ENCODE measurements at regions not wholly inside any gene's neighbourhood (a gene's known extent, or its start where the extent isn't known, plus 50 kb on each side); places are given as distances from the start of the nearest gene placed in this dataset.

- no peaks in the 10 kb centered on the region for H3K4me1 ChIP-seq (ENCODE audit: control insufficient read depth in 2 of 2, insufficient read depth in 2 of 2, low read length in 2 of 2)
- no peak overlapping the region for H3K9ac ChIP-seq (ENCODE audit: low read length)
- H3K4me3 Mint-ChIP-seq: no peak overlapping the region
- H3K27ac ChIP-seq (ENCODE audit: low read length in 2 of 2): no peak overlapping the region
- intact Hi-C loops (cut with micrococcal nuclease): no loop called here
- no CpG with 5 or more reads among the region's 3 CpGs for WGBS (ENCODE audit: insufficient coverage)
- no peak for TF ChIP-seq CTCF (IDR thresholded peaks at IDR 0.05)
- no peak for TF ChIP-seq EZH2 (IDR thresholded peaks at IDR 0.05; ENCODE audit: borderline replicate concordance, insufficient read depth, low read depth, low read length, poor library complexity, severe bottlenecking)
- H2AFZ ChIP-seq (ENCODE audit: insufficient read depth, low read depth, low read length, poor library complexity, severe bottlenecking): no peak overlapping the region
- ChIA-PET CTCF (no interaction called here), POLR2A (no interaction called here)
- DNase-seq: no peak
- no peak overlapping the region for H3K4me2 ChIP-seq (replicated peaks; ENCODE audit: low read depth, low read length, poor library complexity, severe bottlenecking)
- no peaks in the 10 kb centered on the region for H3K27me3 ChIP-seq (replicated peaks in 1 of 4; ENCODE audit: control extremely low read depth in 1 of 4, control insufficient read depth in 3 of 4, insufficient read depth in 4 of 4, low read length in 3 of 4)
- H3K27ac Mint-ChIP-seq: no peak overlapping the region
- H3K36me3 ChIP-seq (replicated peaks in 1 of 2; ENCODE audit: control extremely low read depth in 1 of 2, control insufficient read depth in 1 of 2, extremely low read depth in 1 of 2, insufficient read depth in 2 of 2, low read length in 1 of 2): no peaks in the 10 kb centered on the region
- H3K27me3 Mint-ChIP-seq: no peaks in the 10 kb centered on the region
- no peak overlapping the region for H3K4me3 ChIP-seq (ENCODE audit: control extremely low read depth in 1 of 5, extremely low read depth in 1 of 5, insufficient read depth in 1 of 5, low read depth in 2 of 5, low read length in 4 of 5)
- no peaks in the 10 kb centered on the region for H3K4me1 Mint-ChIP-seq
- H3K9me3 Mint-ChIP-seq (ENCODE audit: insufficient read depth): peaks cover 6% of the 10 kb centered on the region
- H3K79me2 ChIP-seq (ENCODE audit: control insufficient read depth, insufficient read depth, low read length): no peaks in the 10 kb centered on the region
- H3K9me3 ChIP-seq (ENCODE audit: control extremely low read depth in 1 of 3, control insufficient read depth in 2 of 3, insufficient read depth in 1 of 3, low read length in 2 of 3): peaks cover 0 to 15% (median 4%) of the 10 kb centered on the region in 3 donors
- ATAC-seq (ENCODE audit: low read depth): no peak
- H4K20me1 ChIP-seq (ENCODE audit: control insufficient read depth, insufficient read depth, low read length, poor library complexity, severe bottlenecking): no peaks in the 10 kb centered on the region
Measured at GRCh38 chr12:127435439-127435838, 831.5 kb upstream of the TMEM132C start.

- ATAC-seq (ENCODE audit: low read depth) (no peak), DNase-seq (no peak)
- no peak overlapping the region for H3K27ac Mint-ChIP-seq
Measured at GRCh38 chr12:127438512-127439244, 828.3 kb upstream of the TMEM132C start.

More at GRCh38 chr12:127438512-127439244, 828.3 kb upstream of the TMEM132C start:
- 88% methylated on average over 1 of the region's 3 CpGs for WGBS (ENCODE audit: insufficient coverage)
- intact Hi-C loops (cut with micrococcal nuclease): no loop called here
- Histone ChIP-seq H3K27me3 (replicated peaks in 1 of 4; ENCODE audit: control extremely low read depth in 1 of 4, control insufficient read depth in 3 of 4, insufficient read depth in 4 of 4, low read length in 3 of 4) (no peaks in the 10 kb centered on the region), H2AFZ (ENCODE audit: insufficient read depth, low read depth, low read length, poor library complexity, severe bottlenecking) (no peak overlapping the region), H3K4me2 (replicated peaks; ENCODE audit: low read depth, low read length, poor library complexity, severe bottlenecking) (no peak overlapping the region), H4K20me1 (ENCODE audit: control insufficient read depth, insufficient read depth, low read length, poor library complexity, severe bottlenecking) (no peaks in the 10 kb centered on the region), H3K4me1 (ENCODE audit: control insufficient read depth in 2 of 2, insufficient read depth in 2 of 2, low read length in 2 of 2) (no peaks in the 10 kb centered on the region), H3K9me3 (ENCODE audit: control extremely low read depth in 1 of 3, control insufficient read depth in 2 of 3, insufficient read depth in 1 of 3, low read length in 2 of 3) (peaks cover 0 to 10% (median 4%) of the 10 kb centered on the region in 3 donors), H3K27ac (ENCODE audit: low read length in 2 of 2) (no peak overlapping the region), H3K79me2 (ENCODE audit: control insufficient read depth, insufficient read depth, low read length) (no peaks in the 10 kb centered on the region), H3K9ac (ENCODE audit: low read length) (no peak overlapping the region), H3K36me3 (replicated peaks in 1 of 2; ENCODE audit: control extremely low read depth in 1 of 2, control insufficient read depth in 1 of 2, extremely low read depth in 1 of 2, insufficient read depth in 2 of 2, low read length in 1 of 2) (no peaks in the 10 kb centered on the region), H3K4me3 (ENCODE audit: control extremely low read depth in 1 of 5, extremely low read depth in 1 of 5, insufficient read depth in 1 of 5, low read depth in 2 of 5, low read length in 4 of 5) (no peak overlapping the region)
- Mint-ChIP-seq H3K4me1 (no peaks in the 10 kb centered on the region), H3K9me3 (ENCODE audit: insufficient read depth) (peaks cover 6% of the 10 kb centered on the region), H3K4me3 (no peak overlapping the region), H3K27me3 (no peaks in the 10 kb centered on the region)
- ChIA-PET POLR2A (no interaction called here), CTCF (no interaction called here)
- TF ChIP-seq EZH2 (IDR thresholded peaks at IDR 0.05; ENCODE audit: borderline replicate concordance, insufficient read depth, low read depth, low read length, poor library complexity, severe bottlenecking) (no peak), CTCF (IDR thresholded peaks at IDR 0.05) (no peak)

Measured in B cell (primary cell).